ENCODE measurements at regions not wholly inside any gene's neighbourhood (a gene's known extent, or its start where the extent isn't known, plus 50 kb on each side); places are given as distances from the start of the nearest gene placed in this dataset.

DNA sequence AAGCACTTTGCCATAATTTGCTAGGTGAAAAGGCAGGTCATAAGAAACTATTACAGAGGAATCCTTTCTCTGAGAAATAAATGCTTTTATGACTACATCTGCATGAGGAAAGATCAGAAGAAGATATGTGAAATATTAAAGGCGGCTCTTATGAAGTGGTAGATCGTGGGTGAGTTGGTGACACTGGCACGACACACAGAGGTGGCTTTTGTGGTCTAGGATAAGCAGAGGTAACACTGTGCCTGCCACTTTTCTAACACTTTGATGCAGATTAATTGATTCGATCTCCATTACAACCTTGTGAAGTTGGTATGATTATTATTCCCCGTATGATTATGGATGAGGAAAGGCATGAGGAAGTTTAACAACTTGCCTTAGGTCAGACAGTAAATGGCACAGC, 60.0 kb upstream of the ELK3 start:
- TF ChIP-seq ZNF772 (CRISPR knock-in tag; IDR thresholded peaks at IDR 0.05) (no peak), POLR2AphosphoS2 (IDR thresholded peaks at IDR 0.05; ENCODE audit: low read depth, low read length) (no peak), NRL (CRISPR knock-in tag; IDR thresholded peaks at IDR 0.05; ENCODE audit: borderline replicate concordance) (no peak), NR1H2 (CRISPR knock-in tag; IDR thresholded peaks at IDR 0.05; ENCODE audit: borderline replicate concordance, low read depth) (no peak), CTCF (CRISPR knock-in tag; IDR thresholded peaks at IDR 0.05) (no peak), ZSCAN21 (CRISPR knock-in tag; IDR thresholded peaks at IDR 0.05; ENCODE audit: borderline replicate concordance) (no peak)

All from HepG2 (cell line).